HG03432 (cell line): ENCODE measurements at regions not wholly inside any gene's neighbourhood (a gene's known extent, or its start where the extent isn't known, plus 50 kb on each side); places are given as distances from the start of the nearest gene placed in this dataset.

ENCODE experiments used
- ATAC-seq: cut with Tn5 transposase; IDR thresholded peaks from one replicate; pipeline ENCODE4 v1.9.1; 2021; ENCODE audit warnings: mild to moderate bottlenecking, moderate library complexity; ENCODE audit not compliant: unreplicated experiment

DNA sequence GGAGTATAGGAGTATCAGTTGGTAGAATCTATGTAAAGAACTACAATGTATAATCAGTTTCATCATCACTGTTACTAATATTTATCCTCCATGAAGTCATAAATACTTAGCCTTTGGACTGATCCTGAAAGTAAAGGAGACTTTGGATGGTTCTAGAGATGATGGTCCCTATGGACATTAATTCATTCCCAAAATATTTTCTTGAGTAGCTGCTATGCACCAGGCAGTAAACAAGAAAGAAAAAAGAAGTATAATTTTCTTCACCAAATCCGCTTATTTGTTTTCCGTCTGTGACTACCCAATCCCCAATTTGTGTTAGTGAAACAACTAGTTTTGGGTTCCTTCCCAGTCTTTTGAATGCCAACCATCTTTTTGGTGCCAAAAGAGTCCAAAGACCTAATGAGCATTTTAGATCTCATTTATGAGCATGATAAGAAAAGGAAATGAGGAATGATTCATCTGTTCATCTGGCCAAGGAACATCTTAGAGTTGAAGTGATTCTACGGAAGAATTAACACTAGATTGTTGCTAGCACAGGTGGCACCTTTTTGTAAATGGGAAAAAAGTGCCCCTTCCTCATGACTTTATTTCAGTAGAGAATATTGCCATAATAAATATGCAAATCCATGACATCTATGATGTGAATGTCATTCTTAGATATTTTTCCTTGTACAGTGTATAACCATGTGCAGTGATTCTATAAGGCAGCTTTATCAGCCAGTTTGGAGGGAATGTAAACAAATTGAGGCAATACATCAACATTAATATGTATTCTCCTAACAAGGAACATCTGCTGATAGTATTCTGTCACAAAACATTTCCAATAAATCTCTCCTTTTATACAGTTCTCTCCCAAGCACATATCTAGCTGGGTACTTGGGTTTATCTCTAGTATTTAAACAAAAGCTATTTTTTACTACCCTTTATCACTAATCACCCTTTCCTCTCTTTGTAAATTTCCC lies 85.1 kb upstream of the CCDC91 start:
- ATAC-seq: no peak

DNA sequence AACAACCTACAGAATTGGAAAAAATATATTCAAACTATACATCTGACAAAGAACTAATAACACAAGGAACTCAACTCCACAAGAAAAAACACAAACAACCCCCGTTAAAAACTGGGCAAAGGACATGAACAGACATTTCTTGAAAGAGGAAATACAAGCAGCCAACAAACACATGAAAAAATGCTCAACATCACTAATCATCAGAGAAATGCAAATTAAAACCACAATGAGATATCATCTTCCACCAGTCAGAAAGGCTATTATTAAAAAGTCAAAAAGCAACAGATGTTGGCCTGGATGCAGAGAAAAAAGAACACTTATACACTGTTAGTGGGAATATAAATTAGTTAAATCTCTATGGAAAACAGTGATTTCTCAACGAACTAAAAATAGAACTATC lies 82.6 kb upstream of the CCDC91 start:
- no peak for ATAC-seq

DNA sequence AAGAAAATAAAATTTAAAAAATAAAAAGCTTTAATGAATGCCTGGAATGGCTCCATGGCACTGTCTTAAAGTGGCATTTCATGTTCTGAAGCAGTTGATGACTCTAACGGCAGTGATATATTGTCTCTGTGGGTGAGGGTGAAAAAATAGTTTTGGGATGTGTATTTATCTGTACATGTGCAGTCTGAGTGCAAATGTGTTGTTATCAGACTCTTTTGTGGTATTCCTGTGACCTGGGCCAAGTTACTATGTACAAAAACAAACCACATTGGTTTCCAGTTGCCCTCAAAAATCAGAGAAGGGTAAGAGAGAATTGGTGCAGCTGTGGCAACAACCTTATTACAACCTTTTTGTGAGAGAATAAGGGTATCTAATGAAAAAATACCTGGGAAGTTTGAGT lies 81.7 kb upstream of the CCDC91 start:
- ATAC-seq: no peak

DNA sequence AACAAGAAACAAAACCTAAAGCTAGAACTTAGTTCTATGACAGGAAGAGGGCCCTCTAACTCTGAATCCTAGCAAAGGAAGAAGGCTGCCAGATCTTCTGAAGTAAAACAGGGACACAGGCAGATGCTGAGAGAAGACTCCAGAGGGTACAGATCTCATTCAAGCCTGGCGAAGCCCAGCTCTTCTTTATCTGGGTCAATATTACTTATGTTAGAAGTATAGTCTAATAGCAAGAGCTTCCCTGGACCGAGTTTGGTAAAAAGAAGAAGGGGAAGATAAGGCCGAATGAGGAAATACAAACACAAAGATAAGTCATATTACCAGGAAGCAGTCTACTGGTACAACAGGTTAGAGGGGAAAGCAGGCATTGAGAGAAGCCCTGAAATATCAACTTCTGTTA lies 79.9 kb upstream of the CCDC91 start:
- no peak for ATAC-seq

DNA sequence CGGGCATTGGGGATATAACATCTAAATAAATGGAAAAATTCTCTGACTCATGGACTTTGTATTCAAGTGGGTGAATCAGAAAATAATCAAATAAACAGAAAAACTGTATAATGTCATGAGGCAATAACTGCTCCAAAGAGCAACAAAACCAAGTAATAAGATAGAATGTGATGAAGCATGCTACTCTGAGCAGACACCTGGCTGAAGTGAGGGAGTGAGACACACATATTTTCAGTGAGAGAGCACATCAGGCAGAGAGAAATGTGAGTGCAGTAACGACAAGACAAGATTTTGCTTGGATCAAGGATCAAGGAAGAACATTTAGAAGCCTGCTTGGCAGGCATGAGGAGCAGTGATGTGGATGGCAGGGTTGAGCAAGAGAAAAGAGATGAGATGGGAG lies 75.8 kb upstream of the CCDC91 start:
- no peak for ATAC-seq

DNA sequence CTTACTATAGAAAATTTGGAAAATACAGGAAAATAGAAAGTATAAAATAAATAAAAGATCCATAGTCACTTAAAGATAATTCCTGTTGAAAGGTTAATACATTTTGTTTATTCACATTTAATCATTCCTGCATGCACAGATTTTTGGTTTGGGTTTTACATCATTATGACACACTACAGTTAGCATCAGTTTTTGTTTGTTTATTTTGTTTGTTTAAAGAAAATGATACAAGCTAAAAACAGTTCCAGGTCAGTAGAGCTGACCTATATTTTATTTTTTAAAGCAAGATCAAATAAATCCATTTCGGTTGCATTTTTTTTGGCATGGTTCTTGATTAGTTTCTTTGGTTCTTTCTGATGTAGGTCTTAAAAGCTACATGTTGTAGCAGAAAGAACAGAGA lies 68.8 kb upstream of the CCDC91 start:
- ATAC-seq: no peak

DNA sequence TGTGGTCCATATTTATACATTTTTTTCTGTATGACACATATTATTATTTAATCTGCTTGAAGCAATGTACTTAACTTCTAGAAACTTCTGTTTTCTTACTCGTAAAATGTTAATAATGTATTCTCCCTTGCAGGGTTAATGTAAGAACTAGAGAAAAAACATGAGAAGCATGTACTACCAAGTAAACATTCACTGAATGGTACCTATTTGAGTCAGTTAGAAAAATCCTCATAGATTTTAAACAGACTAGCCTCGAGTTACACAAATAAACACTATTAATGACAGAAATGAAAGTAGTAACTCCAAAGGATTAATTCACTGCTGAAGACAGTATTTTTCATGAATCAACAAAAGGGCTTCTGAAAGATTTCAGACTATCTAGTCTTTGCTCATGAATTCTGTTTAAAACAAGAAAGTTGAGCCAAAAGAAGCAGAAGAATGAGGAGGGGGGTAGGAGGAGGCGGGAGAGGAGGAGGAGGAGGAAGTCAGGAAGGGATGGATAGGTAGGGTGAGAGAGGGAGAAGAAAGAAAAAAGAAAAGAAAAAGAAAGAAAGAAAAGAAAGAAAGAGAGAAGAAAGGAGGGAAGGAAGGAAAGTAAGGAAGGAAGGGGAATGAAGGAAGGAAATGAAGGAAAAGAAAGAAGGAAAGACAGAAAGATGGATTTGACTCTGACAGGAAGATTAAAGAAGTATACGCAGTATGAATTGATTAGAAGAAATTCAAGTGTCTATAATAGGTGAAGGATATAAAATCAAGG lies 68.2 kb upstream of the CCDC91 start:
- no peak for ATAC-seq

DNA sequence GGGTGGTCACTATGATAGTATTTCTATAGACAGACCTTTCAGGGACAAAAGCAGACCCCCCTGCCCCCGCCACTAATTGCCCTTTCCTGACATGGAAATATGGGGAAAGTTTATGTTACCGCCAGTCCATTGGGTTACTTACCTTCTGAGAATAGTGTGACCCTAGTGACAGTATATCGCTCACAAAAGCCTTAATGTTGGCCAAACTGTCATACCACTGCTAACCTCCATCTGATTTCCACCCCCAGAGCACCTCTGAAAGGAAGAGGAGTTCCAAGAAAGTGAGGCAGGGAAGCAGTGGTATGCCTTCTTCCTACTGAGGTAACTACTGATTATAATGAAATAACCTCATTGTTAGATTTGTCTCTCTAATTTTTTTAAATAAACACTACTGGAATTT lies 67.5 kb upstream of the CCDC91 start:
- ATAC-seq: no peak

DNA sequence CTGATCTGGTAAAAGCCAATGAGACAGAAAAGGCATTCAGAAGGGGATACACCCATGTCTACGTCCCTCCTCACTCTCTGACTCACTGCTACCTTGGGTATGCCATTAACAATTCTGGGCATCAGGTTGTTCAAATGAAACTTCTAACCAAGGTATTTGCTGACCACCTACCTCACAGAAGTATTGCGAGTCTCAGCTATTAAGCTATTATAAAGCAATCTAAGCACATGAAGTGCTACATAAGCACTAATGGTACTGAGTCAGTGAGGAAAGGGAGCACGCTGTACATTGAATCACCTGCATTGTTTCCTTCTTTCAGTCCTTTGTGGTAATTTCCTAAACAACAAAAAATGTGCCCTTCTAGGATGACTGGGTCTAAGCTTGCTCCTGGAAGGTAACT lies 62.8 kb upstream of the CCDC91 start:
- ATAC-seq: no peak

DNA sequence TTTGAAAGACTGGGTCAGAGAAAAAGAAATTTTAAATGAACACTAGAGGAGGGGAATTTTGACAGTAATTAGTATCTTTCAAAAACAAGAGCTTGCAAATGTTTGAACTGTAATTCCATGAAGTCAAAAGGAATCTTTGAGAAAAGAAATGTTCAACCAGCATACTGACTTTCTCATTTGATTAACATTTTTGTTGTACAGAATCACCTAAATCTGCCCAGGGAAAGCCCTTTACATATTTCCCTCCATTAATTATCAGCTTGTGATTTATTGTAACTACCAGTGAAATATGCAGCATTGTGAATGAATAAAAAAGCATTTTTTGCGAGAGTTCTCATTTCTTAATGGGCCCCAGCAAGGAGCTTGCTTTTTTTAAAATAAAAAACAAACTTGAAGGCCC lies 61.2 kb upstream of the CCDC91 start:
- no peak for ATAC-seq

DNA sequence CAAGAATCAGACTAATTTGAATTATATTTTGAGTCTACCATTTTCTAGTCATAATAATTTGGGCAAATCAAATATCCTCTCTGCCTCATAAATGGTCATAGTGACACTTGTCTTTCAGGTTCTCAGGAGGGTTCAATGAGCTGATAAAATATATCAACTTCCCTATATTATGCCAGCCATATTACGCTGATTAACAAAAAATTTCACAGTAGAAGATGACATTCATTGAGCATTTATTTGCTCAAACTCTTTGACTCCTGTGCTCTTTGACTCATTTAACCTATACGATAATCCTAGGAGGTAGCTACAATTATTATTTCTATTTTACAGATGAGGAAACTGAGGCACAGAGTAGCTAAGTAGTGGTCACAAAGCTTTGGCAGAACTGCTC lies 60.0 kb upstream of the CCDC91 start:
- ATAC-seq: no peak

DNA sequence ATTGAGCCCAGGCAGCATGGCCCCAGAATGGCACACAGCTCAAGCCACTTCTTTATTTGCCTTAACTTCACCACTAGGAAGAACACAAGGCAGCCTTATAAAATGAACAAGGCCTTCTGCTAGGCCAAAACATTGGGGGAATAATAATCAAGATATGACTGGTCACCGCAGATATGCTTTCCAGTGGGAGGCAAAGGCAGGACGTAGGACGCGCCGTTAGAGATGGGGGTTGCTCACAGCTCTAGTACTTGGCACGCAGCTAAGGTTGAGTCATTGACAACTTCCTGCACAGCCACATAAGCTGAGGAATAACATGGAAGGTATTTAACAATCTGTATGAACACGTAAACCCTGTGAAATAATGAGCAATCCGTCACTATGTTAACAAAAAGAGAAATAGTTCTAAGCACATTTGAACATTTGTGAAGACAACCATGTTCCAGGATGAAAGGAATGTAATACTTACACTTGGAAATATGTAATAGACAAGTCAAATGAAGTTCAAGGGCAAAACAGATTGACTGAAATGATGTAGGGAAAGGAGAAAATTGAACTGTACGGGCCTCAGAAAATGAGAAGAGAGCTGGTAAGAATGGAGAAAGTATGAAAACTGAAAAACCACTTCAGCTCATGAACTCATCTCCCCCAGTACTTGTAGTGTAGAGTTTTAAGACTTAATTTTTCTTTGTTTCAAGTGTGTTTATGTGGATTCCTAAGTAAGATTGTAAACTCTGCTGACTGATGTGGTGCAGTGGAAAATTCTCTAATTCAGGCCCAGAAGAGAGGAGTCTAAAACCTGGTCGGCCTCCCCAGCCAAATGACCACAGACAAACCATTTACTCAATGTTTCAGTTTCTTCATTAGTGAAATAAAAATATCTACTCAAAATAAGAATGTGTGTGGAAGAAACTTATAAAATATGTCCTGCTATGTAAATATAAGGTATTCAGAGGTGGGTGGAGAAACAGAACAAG lies 59.3 kb upstream of the CCDC91 start:
- no peak for ATAC-seq

DNA sequence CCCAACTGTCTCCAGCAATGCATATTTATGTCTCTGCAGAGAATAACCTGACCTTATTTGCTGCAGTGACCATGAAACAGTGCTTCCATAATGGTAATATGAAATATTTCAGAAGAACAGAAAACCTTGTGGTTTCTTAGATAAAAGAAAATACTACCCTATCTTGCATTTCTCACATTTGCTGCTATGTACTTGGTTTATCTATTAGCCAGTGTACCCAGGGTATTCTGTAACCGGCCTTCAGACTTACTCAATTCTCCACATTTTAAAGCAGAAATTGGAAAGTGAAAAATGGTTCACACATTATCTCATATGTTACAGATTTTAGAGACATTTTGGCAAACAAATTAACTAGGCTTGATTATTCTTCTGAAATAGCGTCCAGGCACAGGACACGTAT lies 57.9 kb upstream of the CCDC91 start:
- ATAC-seq: no peak

DNA sequence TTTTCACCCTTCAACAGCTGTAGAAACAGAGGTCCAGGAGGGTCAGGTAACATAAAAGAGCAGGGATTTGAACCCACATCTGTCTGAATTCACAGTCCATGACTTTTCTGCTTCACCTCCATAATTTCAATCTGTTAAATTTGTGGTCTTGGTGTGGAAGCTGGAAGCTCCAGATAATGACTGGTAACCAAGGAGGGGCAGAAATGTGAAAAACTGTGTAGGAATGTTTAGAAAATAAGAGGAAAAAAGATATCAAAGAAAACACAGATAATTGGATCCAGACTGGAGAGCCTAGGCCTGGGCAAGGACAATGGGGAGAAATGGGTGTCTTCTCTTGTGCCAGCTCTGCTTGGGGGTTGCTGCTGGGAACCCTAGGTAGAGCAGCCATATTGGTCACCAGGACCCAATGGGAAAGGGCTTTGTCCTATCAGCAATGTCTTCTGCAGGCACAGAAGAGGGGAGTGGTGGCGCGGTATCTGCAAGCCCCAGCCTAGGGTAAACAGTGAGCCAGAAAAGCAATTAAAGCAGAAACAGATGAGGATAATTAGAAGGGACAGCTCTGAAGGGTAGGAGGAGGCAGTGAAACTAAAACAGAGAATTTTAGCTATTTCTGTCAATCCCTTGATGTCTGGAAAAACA lies 54.3 kb upstream of the CCDC91 start:
- ATAC-seq: no peak

DNA sequence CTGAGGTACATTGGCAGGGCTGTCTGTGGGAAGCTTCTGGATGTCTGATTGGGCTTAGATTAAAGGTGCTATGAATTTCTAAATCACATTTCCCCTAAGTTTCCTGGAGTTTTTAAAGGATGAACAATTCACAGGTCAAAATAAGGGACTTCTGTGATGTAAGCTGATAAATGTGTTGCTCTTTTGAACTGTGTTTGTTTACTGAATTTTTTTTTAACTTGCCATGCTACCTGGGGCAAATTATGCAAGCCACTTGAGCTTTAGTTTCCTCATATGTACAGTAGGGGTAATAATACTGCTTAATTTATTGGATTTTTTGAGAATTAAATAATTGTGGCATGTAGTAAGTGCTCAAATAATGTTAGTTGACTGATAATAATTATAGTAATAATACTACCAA lies 52.8 kb upstream of the CCDC91 start:
- ATAC-seq: no peak

DNA sequence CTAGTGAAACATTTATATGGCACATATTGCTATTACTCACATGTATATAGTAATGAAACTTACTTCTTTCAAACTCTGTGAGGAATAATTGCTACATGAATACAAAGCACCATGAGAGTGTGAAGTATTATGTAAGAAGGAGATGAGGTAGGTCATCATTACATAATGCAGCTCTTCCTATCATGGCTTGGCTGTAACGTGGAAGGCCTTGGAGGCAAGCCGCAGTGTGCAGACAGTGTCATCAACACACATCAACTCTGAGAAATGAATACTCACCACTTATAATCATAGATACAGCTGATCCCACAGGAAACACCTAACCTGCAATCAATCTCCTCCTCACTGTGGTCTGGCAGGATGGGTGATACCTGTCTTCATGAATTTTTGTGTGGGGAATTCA lies 49.9 kb upstream of the CCDC91 start:
- no peak for ATAC-seq
